Parathyroid adenoma (tissue), 2 donors: ENCODE measurements at regions not wholly inside any gene's neighbourhood (a gene's known extent, or its start where the extent isn't known, plus 50 kb on each side); places are given as distances from the start of the nearest gene placed in this dataset.

Experiments used
- H2AFZ ChIP-seq: fragments of 300-600 bp; sonication (generic); one replicate; pipeline ENCODE4 v1.7.0; 2017; ENCODE audit warnings: antibody characterized with exemption, mild to moderate bottlenecking
- H3K27ac ChIP-seq: fragments of 300-600 bp; sonication (generic); one replicate; pipeline ENCODE4 v1.7.0; 2017
- H3K27me3 ChIP-seq: fragments of 300-600 bp; sonication (generic); one replicate; pipeline ENCODE4 v1.7.0; 2017; ENCODE audit warnings: low read length; ENCODE audit not compliant: control insufficient read depth, insufficient read depth
- H3K36me3 ChIP-seq: fragments of 300-600 bp; sonication (generic); one replicate; pipeline ENCODE4 v1.7.0; 2017; ENCODE audit warnings: low read length; ENCODE audit not compliant: control insufficient read depth, insufficient read depth
- H3K4me1 ChIP-seq: fragments of 300-600 bp; sonication (generic); one replicate; pipeline ENCODE4 v1.7.0; 2017; ENCODE audit warnings: control low read depth
- H3K4me2 ChIP-seq: fragments of 300-600 bp; sonication (generic); one replicate; pipeline ENCODE4 v1.7.0; 2017; ENCODE audit warnings: low read length
- H3K4me3 ChIP-seq: fragments of 300-600 bp; sonication (generic); one replicate; pipeline ENCODE4 v1.7.0; 2017; ENCODE audit warnings: low read depth, low read length
- H3K79me2 ChIP-seq: fragments of 300-600 bp; sonication (generic); one replicate; pipeline ENCODE4 v1.7.0; 2017; ENCODE audit warnings: control low read depth
- H3K9ac ChIP-seq: fragments of 300-600 bp; sonication (generic); one replicate; pipeline ENCODE4 v1.7.0; 2017; ENCODE audit warnings: mild to moderate bottlenecking
- H3K9me3 ChIP-seq: fragments of 300-600 bp; sonication (generic); one replicate; pipeline ENCODE4 v1.7.0; 2017; ENCODE audit warnings: low read length; ENCODE audit not compliant: control insufficient read depth
- CTCF ChIP-seq: fragments of 300-600 bp; sonication (generic); IDR thresholded peaks from one replicate; pipeline ENCODE4 v1.7.0; 2017; ENCODE audit warnings: antibody characterized with exemption, mild to moderate bottlenecking
- donor health status: primary hyperparathyroidism.

GRCh38 chr3:101928890-101929289 lies 79.6 kb downstream of the NFKBIZ start:
- no peaks in the 10 kb centered on the region for H3K79me2 ChIP-seq
- H3K9me3 ChIP-seq, result no peaks in the 10 kb centered on the region
- no peaks in the 10 kb centered on the region for H3K4me1 ChIP-seq
- no peak overlapping the region for H3K4me2 ChIP-seq
- no peak overlapping the region for H3K4me3 ChIP-seq
- H3K27me3 ChIP-seq, result no peaks in the 10 kb centered on the region
- TF ChIP-seq CTCF, result no peak
- H3K9ac ChIP-seq, result no peak overlapping the region
- no peak overlapping the region for H2AFZ ChIP-seq
- no peak overlapping the region for H3K27ac ChIP-seq
- no peaks in the 10 kb centered on the region for H3K36me3 ChIP-seq

GRCh38 chr3:101931081-101931480 lies 81.8 kb downstream of the NFKBIZ start:
- no peaks in the 10 kb centered on the region for H3K79me2 ChIP-seq
- no peaks in the 10 kb centered on the region for H3K27me3 ChIP-seq
- no peak overlapping the region for H3K9ac ChIP-seq
- H3K9me3 ChIP-seq, result no peaks in the 10 kb centered on the region
- H3K4me1 ChIP-seq, result no peaks in the 10 kb centered on the region
- no peak overlapping the region for H2AFZ ChIP-seq
- H3K4me2 ChIP-seq, result no peak overlapping the region
- H3K4me3 ChIP-seq, result no peak overlapping the region
- no peaks in the 10 kb centered on the region for H3K36me3 ChIP-seq
- no peak for TF ChIP-seq CTCF
- H3K27ac ChIP-seq, result no peak overlapping the region

- H3K27me3 ChIP-seq, result no peaks in the 10 kb centered on the region
- no peak overlapping the region for H3K27ac ChIP-seq
- no peaks in the 10 kb centered on the region for H3K9me3 ChIP-seq
- no peak overlapping the region for H3K4me2 ChIP-seq
- H3K4me3 ChIP-seq, result no peak overlapping the region
- H2AFZ ChIP-seq, result no peak overlapping the region
- H3K36me3 ChIP-seq, result no peaks in the 10 kb centered on the region
- no peak overlapping the region for H3K9ac ChIP-seq
- H3K4me1 ChIP-seq, result no peaks in the 10 kb centered on the region
- TF ChIP-seq CTCF, result no peak
- H3K79me2 ChIP-seq, result no peaks in the 10 kb centered on the region
These were observed 83.2 kb downstream of the NFKBIZ start for GRCh38 chr3:101932326-101933068.

GRCh38 chr3:101936419-101937356 lies 87.4 kb downstream of the NFKBIZ start:
- Histone ChIP-seq H3K9me3 (no peaks in the 10 kb centered on the region), H3K36me3 (no peaks in the 10 kb centered on the region), H3K79me2 (no peaks in the 10 kb centered on the region), H2AFZ (no peak overlapping the region), H3K4me3 (no peak overlapping the region), H3K4me1 (no peaks in the 10 kb centered on the region), H3K27me3 (no peaks in the 10 kb centered on the region), H3K27ac (no peak overlapping the region), H3K9ac (no peak overlapping the region), H3K4me2 (no peak overlapping the region)
- TF ChIP-seq CTCF, result no peak
